ENCODE measurements at regions not wholly inside any gene's neighbourhood (a gene's known extent, or its start where the extent isn't known, plus 50 kb on each side); places are given as distances from the start of the nearest gene placed in this dataset.
A peak's percentile ranks its signal among the peaks of the same experiment; 100 is the strongest.

DNA sequence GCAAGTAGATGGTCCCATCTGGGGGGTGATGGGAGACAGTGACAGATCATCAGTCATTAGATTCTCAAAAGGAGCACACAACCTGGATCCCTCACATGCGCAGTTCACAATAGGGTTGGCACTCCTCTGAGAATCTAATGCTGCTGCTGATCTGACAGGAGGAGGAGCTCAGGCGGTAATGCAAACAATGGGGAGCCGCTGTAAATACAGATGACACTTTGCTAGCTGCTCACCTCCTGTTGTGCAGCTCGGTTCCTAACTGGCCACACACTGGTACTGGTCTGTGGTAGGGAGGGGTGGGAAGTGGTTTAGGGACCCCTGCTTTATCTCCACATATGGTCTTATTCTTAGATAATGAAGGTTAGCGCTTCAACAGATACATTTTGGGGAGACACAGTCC, 506.6 kb downstream of the PLCL1 start:
- TF ChIP-seq, protein P1, sequence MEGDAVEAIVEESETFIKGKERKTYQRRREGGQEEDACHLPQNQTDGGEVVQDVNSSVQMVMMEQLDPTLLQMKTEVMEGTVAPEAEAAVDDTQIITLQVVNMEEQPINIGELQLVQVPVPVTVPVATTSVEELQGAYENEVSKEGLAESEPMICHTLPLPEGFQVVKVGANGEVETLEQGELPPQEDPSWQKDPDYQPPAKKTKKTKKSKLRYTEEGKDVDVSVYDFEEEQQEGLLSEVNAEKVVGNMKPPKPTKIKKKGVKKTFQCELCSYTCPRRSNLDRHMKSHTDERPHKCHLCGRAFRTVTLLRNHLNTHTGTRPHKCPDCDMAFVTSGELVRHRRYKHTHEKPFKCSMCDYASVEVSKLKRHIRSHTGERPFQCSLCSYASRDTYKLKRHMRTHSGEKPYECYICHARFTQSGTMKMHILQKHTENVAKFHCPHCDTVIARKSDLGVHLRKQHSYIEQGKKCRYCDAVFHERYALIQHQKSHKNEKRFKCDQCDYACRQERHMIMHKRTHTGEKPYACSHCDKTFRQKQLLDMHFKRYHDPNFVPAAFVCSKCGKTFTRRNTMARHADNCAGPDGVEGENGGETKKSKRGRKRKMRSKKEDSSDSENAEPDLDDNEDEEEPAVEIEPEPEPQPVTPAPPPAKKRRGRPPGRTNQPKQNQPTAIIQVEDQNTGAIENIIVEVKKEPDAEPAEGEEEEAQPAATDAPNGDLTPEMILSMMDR (conservative IDR thresholded peaks at IDR 0.05) = no peak
- H3K27ac Mint-ChIP-seq (ENCODE audit: unreplicated experiment) = no peak overlapping the region
- H3K4me1 Mint-ChIP-seq = peaks cover 10% of the 10 kb centered on the region
- no peak overlapping the region for H3K4me3 Mint-ChIP-seq
- no peak for DNase-seq (ENCODE audit: low read depth, low spot score)
- H3K9me3 Mint-ChIP-seq = peaks cover 2% of the 10 kb centered on the region
- peaks cover 48% of the 10 kb centered on the region for H3K27me3 Mint-ChIP-seq (ENCODE audit: low read depth)
- H3K36me3 Mint-ChIP-seq (ENCODE audit: low read depth) = no peaks in the 10 kb centered on the region

DNA sequence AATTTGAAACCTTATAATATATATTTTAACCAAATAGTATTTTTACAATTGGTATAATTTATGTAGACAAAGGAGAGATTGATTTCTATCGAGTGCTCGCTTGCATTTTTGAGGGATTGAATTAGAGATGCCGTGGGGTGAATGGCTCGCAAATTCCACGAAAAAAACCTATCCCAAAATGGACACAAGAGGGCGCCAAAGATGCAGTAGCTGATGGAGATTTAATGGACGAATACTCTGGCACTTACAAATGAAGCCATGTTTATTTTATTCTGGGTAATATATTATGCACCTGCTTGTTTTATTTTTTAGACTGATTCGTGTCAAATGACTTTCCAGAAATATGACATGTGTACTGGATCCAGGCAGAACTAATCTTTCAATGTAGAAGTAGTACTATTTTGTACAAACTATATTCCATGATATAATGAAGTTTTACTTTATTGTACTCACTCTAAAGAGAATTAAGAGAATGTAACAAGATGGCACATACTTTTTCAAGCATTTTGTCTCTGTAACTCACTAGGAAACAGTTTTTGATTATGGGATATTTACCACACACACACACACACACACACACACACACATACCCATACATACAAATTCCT, 505.4 kb downstream of the PLCL1 start:
- peaks cover 10% of the 10 kb centered on the region for H3K4me1 Mint-ChIP-seq
- no peak overlapping the region for H3K4me3 Mint-ChIP-seq
- DNase-seq (ENCODE audit: low read depth, low spot score) = peak; percentile 68

DNA sequence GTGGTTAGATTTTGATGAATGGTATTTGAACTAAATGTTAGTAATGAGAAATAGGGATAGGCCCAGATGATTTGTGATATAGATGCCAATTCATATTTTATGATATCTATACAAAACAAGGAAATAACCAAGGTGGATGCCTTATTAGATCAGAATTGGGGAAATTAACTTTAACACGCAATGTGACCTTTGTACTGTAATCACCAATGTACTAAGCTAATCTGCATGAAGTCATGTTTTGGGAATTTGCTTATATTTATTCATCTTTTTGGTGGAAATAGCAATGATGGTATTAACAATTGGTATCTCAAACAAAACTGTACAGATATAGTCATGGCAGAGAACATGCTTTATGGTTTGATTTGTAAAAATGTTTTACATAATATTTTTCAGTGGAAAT, 504.7 kb downstream of the PLCL1 start:
- Mint-ChIP-seq H3K36me3 (ENCODE audit: low read depth) (no peaks in the 10 kb centered on the region), H3K9me3 (peaks cover 2% of the 10 kb centered on the region)

More for the DNA sequence above, 505.4 kb downstream of the PLCL1 start:
- TF ChIP-seq, protein P1 (conservative IDR thresholded peaks at IDR 0.05) = peak; percentile 95
- Mint-ChIP-seq H3K27ac (ENCODE audit: unreplicated experiment) (no peak overlapping the region), H3K36me3 (ENCODE audit: low read depth) (no peaks in the 10 kb centered on the region), H3K27me3 (ENCODE audit: low read depth) (peaks cover 43% of the 10 kb centered on the region), H3K9me3 (peaks cover 2% of the 10 kb centered on the region)

DNA sequence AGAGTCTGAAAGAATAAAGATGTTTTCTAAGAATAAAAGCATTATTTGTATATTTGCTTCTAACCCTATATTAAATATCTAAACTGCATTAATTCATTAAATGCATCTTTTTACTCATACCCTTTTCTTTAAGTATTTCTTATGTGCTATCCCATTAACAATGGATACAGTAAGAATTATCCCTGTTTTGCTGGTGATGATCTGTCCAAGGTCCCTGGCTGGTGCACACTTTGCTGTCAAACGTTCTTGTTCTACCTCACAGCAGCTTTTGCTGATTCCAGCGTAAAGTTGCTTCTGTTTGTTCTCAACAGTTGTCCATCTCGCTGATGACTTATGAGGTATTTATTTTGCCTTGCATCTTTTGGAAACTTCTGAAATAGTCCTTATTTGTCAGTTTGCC, 504.0 kb downstream of the PLCL1 start:
- H3K27me3 Mint-ChIP-seq (ENCODE audit: low read depth) = peaks cover 30% of the 10 kb centered on the region
- no peak overlapping the region for H3K27ac Mint-ChIP-seq (ENCODE audit: unreplicated experiment)
- H3K9me3 Mint-ChIP-seq = peaks cover 2% of the 10 kb centered on the region
- no peak overlapping the region for H3K4me3 Mint-ChIP-seq
- peaks cover 5% of the 10 kb centered on the region for H3K4me1 Mint-ChIP-seq
- H3K36me3 Mint-ChIP-seq (ENCODE audit: low read depth) = no peaks in the 10 kb centered on the region
- DNase-seq (ENCODE audit: low read depth, low spot score) = no peak
- TF ChIP-seq, protein P1 (conservative IDR thresholded peaks at IDR 0.05) = no peak

More for the DNA sequence above, 504.7 kb downstream of the PLCL1 start:
- TF ChIP-seq, protein P1 (conservative IDR thresholded peaks at IDR 0.05) = no peak
- DNase-seq (ENCODE audit: low read depth, low spot score) = no peak
- H3K4me3 Mint-ChIP-seq = no peak overlapping the region
- no peak overlapping the region for H3K27ac Mint-ChIP-seq (ENCODE audit: unreplicated experiment)
- peaks cover 5% of the 10 kb centered on the region for H3K4me1 Mint-ChIP-seq
- peaks cover 37% of the 10 kb centered on the region for H3K27me3 Mint-ChIP-seq (ENCODE audit: low read depth)

DNA sequence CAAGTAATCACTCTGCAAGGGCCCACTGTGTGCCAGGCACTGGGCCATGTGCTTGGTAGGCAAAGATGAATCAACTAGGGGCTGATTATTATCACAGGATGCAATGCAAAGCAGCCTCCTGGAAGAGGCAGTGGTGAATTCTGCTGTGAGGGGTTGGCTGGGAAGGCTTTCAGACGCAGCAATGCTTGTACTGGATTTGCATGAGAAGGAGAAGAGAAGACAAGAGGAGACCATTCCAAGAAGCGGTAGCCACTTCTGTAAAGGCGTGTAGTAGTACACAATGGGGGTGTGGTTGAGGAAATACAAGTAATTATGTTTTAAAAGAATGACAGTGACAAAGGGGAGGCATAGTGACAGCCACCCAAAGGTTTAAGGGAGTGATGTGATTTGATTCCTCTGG, 502.7 kb downstream of the PLCL1 start:
- no peaks in the 10 kb centered on the region for H3K36me3 Mint-ChIP-seq (ENCODE audit: low read depth)
- TF ChIP-seq, protein P1 (conservative IDR thresholded peaks at IDR 0.05) = no peak
- peaks cover 2% of the 10 kb centered on the region for H3K9me3 Mint-ChIP-seq
- no peak overlapping the region for H3K4me3 Mint-ChIP-seq
- H3K4me1 Mint-ChIP-seq = peaks cover 5% of the 10 kb centered on the region
- H3K27me3 Mint-ChIP-seq (ENCODE audit: low read depth) = peaks cover 17% of the 10 kb centered on the region
- no peak overlapping the region for H3K27ac Mint-ChIP-seq (ENCODE audit: unreplicated experiment)
- no peak for DNase-seq (ENCODE audit: low read depth, low spot score)
